Neuronal stem cell (in vitro differentiated cells): ENCODE measurements at regions not wholly inside any gene's neighbourhood (a gene's known extent, or its start where the extent isn't known, plus 50 kb on each side); places are given as distances from the start of the nearest gene placed in this dataset.

ENCODE experiments used
- DNase-seq: peaks from one replicate; pipeline ENCODE4 v3.0.0-alpha.2; 2013; ENCODE audit warnings: low spot score
- H2AFZ ChIP-seq: one replicate; pipeline ENCODE4 v1.6.1; 2013; ENCODE audit warnings: mild to moderate bottlenecking, low read length, inconsistent platforms
- H2AK5ac ChIP-seq: 2 replicates; pipeline ENCODE4 v1.6.1; 2013; ENCODE audit warnings: low read depth, mild to moderate bottlenecking, inconsistent platforms, low read length, moderate library complexity, mixed read lengths
- H2BK120ac ChIP-seq: 2 replicates; pipeline ENCODE4 v1.6.1; 2013; ENCODE audit warnings: low read depth, mild to moderate bottlenecking, inconsistent platforms, low read length, moderate library complexity, mixed read lengths
- H2BK12ac ChIP-seq: one replicate; pipeline ENCODE4 v1.6.1; 2013; ENCODE audit warnings: low read length, inconsistent platforms
- H2BK15ac ChIP-seq: 2 replicates; pipeline ENCODE4 v1.6.1; 2013; ENCODE audit warnings: mild to moderate bottlenecking, low read length, inconsistent platforms, mixed read lengths
- H2BK5ac ChIP-seq: one replicate; pipeline ENCODE4 v1.6.1; 2013; ENCODE audit warnings: inconsistent platforms, mild to moderate bottlenecking, low read length, moderate library complexity
- H3K14ac ChIP-seq: one replicate; pipeline ENCODE4 v1.6.1; 2013; ENCODE audit warnings: low read length, inconsistent platforms
- H3K18ac ChIP-seq: 2 replicates; pipeline ENCODE4 v1.6.1; 2013; ENCODE audit warnings: low read length, inconsistent platforms
- H3K23ac ChIP-seq: 2 replicates; pipeline ENCODE4 v1.6.1; 2013; ENCODE audit warnings: low read depth, mild to moderate bottlenecking, mixed read lengths, low read length, inconsistent platforms; ENCODE audit not compliant: poor library complexity
- H3K27ac ChIP-seq: replicated peaks from 3 replicates; pipeline ENCODE4 v1.5.1; 2013; ENCODE audit warnings: low read length, inconsistent platforms
- H3K27me3 ChIP-seq, 3 experiments: 2 replicates each; pipeline ENCODE4 v1.6.1; 2013; ENCODE audit warnings: low read length in 3 of 3, mild to moderate bottlenecking in 2 of 3, inconsistent platforms in 1 of 3, low read depth in 1 of 3, mixed read lengths in 1 of 3, moderate library complexity in 1 of 3; ENCODE audit not compliant: control insufficient read depth in 3 of 3, insufficient read depth in 3 of 3
- H3K36me3 ChIP-seq, 2 donors: replicated peaks in 1 of 2; 2 replicates each; pipeline ENCODE4 v1.6.1; 2013; ENCODE audit warnings: low read length in 2 of 2; ENCODE audit not compliant: control insufficient read depth in 2 of 2, insufficient read depth in 2 of 2
- H3K4ac ChIP-seq: 2 replicates; pipeline ENCODE4 v1.6.1; 2013; ENCODE audit warnings: inconsistent platforms, mild to moderate bottlenecking, low read length, moderate library complexity
- H3K4me1 ChIP-seq, 2 donors: 1 replicate in 1 of 2; 2 replicates in 1 of 2; pipeline ENCODE4 v1.6.1; 2013; ENCODE audit warnings: low read length in 2 of 2, low read depth in 1 of 2; ENCODE audit not compliant: control insufficient read depth in 2 of 2, insufficient read depth in 1 of 2
- H3K4me2 ChIP-seq: one replicate; pipeline ENCODE4 v1.6.1; 2013; ENCODE audit warnings: mild to moderate bottlenecking, low read length, inconsistent platforms; ENCODE audit not compliant: insufficient read depth, poor library complexity, severe bottlenecking
- H3K4me3 ChIP-seq, 2 donors: 2 replicates each; pipeline ENCODE4 v1.5.1; 2013; ENCODE audit warnings: low read length in 2 of 2, mild to moderate bottlenecking in 2 of 2, inconsistent platforms in 1 of 2, moderate library complexity in 1 of 2
- H3K79me1 ChIP-seq: one replicate; pipeline ENCODE4 v1.6.1; 2013; ENCODE audit warnings: low read depth, mild to moderate bottlenecking, inconsistent platforms, low read length, moderate library complexity
- H3K9ac ChIP-seq: one replicate; pipeline ENCODE4 v1.6.1; 2013; ENCODE audit warnings: mild to moderate bottlenecking, low read depth, low read length, inconsistent platforms; ENCODE audit not compliant: poor library complexity
- H3K9me3 ChIP-seq, 2 donors: replicated peaks in 1 of 2; 2 replicates each; pipeline versions ENCODE3 to v1.6.1; 2013; ENCODE audit warnings: low read length in 2 of 2, mild to moderate bottlenecking in 2 of 2, inconsistent platforms in 1 of 2, low read depth in 1 of 2, mixed read lengths in 1 of 2, moderate library complexity in 1 of 2; ENCODE audit not compliant: control insufficient read depth in 2 of 2, insufficient read depth in 1 of 2
- H4K8ac ChIP-seq: one replicate; pipeline ENCODE4 v1.6.1; 2013; ENCODE audit warnings: low read depth, mild to moderate bottlenecking, inconsistent platforms, low read length, moderate library complexity
- H4K91ac ChIP-seq: one replicate; pipeline ENCODE4 v1.6.1; 2013; ENCODE audit warnings: low read length, low read depth, mild to moderate bottlenecking, inconsistent platforms; ENCODE audit not compliant: poor library complexity
- WGBS, 2 donors: extraction: QIAGEN DNeasy Blood & Tissue Kit; methylation state at CpG; one replicate each; pipeline ENCODE4 v1.1.7; 2013; ENCODE audit warnings: missing lambda C conversion rate in 2 of 2, mixed read lengths in 1 of 2; ENCODE audit not compliant: insufficient read length in 2 of 2, insufficient replicate concordance in 1 of 2; ENCODE audit errors: extremely low coverage in 2 of 2; 5-methylcytosine and 5-hydroxymethylcytosine counted together

DNA sequence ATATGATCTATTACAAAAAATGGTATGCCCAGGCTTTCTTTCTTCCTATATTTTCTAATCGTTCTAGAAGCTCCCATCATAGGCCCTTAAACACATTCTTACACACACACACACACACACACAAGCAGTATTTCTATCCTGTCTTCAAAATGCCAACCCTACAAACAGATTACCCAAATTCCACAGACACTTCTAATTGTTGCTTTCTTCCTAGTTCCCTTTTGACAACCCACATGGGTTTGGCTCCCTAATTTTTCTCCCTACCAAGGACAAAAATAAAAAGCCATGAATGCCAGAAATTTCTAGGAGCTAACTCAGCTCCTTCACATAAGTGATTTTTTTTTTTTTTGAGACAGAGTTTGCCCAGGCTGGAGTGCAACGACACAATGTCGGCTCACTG, 60.3 kb upstream of the NTF3 start:
- Histone ChIP-seq H3K4me3 (no peak overlapping the region), H3K4ac (no peak overlapping the region), H3K14ac (no peak overlapping the region), H3K27ac (no peak overlapping the region), H4K8ac (no peak overlapping the region), H2BK15ac (no peak overlapping the region), H3K4me2 (no peak overlapping the region), H3K23ac (no peak overlapping the region), H2BK12ac (no peak overlapping the region), H4K91ac (no peak overlapping the region), H3K9me3 (no peaks in the 10 kb centered on the region), H3K18ac (no peak overlapping the region), H3K79me1 (no peaks in the 10 kb centered on the region), H3K9ac (no peak overlapping the region), H2BK120ac (no peak overlapping the region), H3K27me3 (no peaks in the 10 kb centered on the region), H2BK5ac (no peak overlapping the region), H3K36me3 (no peaks in the 10 kb centered on the region), H2AK5ac (no peak overlapping the region), H3K4me1 (no peaks in the 10 kb centered on the region), H2AFZ (no peak overlapping the region)
- WGBS, 2 donors: no CpG with 5 or more reads among the region's 3 CpGs
- DNase-seq: no peak

DNA sequence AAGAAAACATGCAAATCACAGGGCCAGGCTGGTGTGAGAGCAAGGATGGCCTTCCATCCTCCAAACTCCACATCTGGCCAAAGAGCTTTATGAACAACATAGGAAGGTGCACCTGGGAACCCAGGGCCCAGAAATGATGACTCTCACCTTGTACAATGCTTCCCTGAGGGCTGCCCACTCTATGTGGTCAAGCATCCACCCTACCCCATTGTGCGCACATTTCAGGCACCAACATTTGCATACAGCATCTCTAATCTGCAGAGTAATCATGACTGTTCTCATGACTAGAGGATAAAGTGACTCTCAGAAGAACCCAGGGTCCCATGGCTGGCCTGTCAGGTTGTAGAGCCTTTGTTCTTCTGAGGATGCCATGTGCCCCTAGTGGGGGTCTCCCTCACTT, 57.2 kb upstream of the NTF3 start:
- Histone ChIP-seq H3K27me3 (no peaks in the 10 kb centered on the region), H4K91ac (no peak overlapping the region), H3K18ac (no peak overlapping the region), H3K4ac (no peak overlapping the region), H2BK15ac (no peak overlapping the region), H2BK5ac (no peak overlapping the region), H3K79me1 (no peaks in the 10 kb centered on the region), H2BK120ac (no peak overlapping the region), H3K36me3 (no peaks in the 10 kb centered on the region), H3K27ac (no peak overlapping the region), H4K8ac (no peak overlapping the region), H3K14ac (no peak overlapping the region), H2BK12ac (no peak overlapping the region), H3K4me2 (no peak overlapping the region), H3K4me3 (no peak overlapping the region), H2AFZ (no peak overlapping the region), H3K4me1 (no peaks in the 10 kb centered on the region), H3K9me3 (no peaks in the 10 kb centered on the region), H2AK5ac (no peak overlapping the region), H3K23ac (no peak overlapping the region), H3K9ac (no peak overlapping the region)
- WGBS, 2 donors: no CpG with 5 or more reads among the region's 1 CpG
- no peak for DNase-seq

DNA sequence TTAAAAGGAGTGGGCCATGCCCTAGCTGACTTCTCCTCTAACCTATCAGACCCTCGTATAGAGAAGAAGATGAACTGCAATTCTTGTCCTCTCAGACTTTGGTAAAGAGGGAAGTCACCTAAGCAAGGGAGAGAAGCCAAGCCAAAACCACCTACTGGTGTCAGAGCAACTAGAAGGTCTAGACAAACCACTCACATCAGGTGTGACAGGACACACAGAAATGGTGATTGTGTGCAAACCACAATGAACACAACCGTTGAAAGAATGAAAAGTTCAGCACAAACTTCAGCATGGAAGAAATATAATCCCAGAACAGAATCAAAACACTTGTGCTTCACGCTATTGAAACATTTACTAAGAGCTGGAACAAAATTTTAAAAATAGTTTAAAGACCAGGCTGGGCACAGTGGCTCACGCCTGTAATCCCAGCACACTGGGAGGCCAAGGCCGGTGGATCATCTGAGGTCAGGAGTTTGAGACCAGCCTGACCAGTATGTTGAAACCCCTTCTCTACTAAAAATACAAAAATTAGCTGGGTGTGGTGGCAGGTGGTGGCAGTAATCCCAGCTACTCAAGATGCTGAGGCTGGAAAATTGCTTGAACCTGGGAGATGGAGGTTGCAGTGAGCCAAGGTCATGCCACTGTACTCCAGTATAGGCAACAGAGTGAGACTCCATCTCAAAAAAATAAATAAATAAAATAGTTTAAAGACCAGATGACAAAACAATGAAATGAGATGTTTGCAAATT, 56.2 kb upstream of the NTF3 start:
- H3K79me1 ChIP-seq: no peaks in the 10 kb centered on the region
- no peak overlapping the region for H2BK15ac ChIP-seq
- no peak overlapping the region for H3K18ac ChIP-seq
- H2AFZ ChIP-seq: no peak overlapping the region
- H3K4me1 ChIP-seq: no peaks in the 10 kb centered on the region
- no peak overlapping the region for H3K4ac ChIP-seq
- H3K14ac ChIP-seq: no peak overlapping the region
- no peak overlapping the region for H3K27ac ChIP-seq
- no peak overlapping the region for H2BK5ac ChIP-seq
- H3K27me3 ChIP-seq: no peaks in the 10 kb centered on the region
- H2AK5ac ChIP-seq: no peak overlapping the region
- H3K9ac ChIP-seq: no peak overlapping the region
- DNase-seq: no peak
- H2BK120ac ChIP-seq: no peak overlapping the region
- H2BK12ac ChIP-seq: no peak overlapping the region
- no peaks in the 10 kb centered on the region for H3K36me3 ChIP-seq
- H4K91ac ChIP-seq: no peak overlapping the region
- H3K4me2 ChIP-seq: no peak overlapping the region
- H3K23ac ChIP-seq: no peak overlapping the region
- no peak overlapping the region for H4K8ac ChIP-seq
- WGBS, 2 donors: no CpG with 5 or more reads among the region's 5 CpGs
- H3K4me3 ChIP-seq: no peak overlapping the region
- H3K9me3 ChIP-seq: no peaks in the 10 kb centered on the region

DNA sequence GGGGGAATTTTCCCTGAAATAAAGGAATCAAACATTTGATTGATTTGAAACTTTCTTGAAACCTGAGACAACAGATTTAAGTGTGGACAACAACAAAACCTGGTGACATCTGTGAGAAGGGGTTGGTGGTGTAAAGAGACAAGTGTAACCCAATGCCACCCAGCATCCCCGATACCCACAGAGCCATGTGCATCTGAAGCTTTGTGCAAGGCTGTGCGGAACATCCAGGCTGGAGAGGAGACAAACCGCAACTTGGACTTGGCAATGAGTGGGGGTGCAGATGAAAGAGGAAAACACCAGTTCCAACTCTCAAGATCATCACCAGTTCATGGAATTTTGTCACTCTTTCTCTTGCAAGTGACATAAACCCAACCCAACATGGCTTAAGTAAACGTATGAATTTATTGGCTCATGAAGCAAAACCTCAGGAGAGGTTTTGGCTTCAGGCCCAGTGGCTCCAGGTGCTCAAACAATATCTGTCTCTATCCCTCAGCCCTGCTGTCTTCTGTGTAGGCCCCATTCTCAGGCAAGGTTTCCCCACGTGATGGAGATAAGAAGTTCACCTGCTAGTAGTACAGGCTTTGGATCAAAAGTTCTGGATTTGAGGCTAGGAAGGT, 55.2 kb upstream of the NTF3 start:
- Histone ChIP-seq H2BK5ac (no peak overlapping the region), H3K4me1 (no peaks in the 10 kb centered on the region), H2BK12ac (no peak overlapping the region), H3K23ac (no peak overlapping the region), H3K27ac (no peak overlapping the region), H2AK5ac (no peak overlapping the region), H3K14ac (no peak overlapping the region), H2BK15ac (no peak overlapping the region), H2AFZ (no peak overlapping the region), H3K4ac (no peak overlapping the region), H4K91ac (no peak overlapping the region), H3K27me3 (no peaks in the 10 kb centered on the region), H3K4me2 (no peak overlapping the region), H3K36me3 (no peaks in the 10 kb centered on the region), H4K8ac (no peak overlapping the region), H3K4me3 (no peak overlapping the region), H3K9ac (no peak overlapping the region), H3K9me3 (no peaks in the 10 kb centered on the region), H3K18ac (no peak overlapping the region), H2BK120ac (no peak overlapping the region), H3K79me1 (no peaks in the 10 kb centered on the region)
- no CpG with 5 or more reads among the region's 5 CpGs for WGBS, 2 donors
- DNase-seq: no peak
